PC-9 (cell line): ENCODE measurements at regions not wholly inside any gene's neighbourhood (a gene's known extent, or its start where the extent isn't known, plus 50 kb on each side); places are given as distances from the start of the nearest gene placed in this dataset.

Experiments
- BruUV-seq: library from RNA; stranded (reverse); fragments of 400-500 nt; replicated peaks from 2 replicates; lab custom pipeline; 2021; lab: Mats Ljungman, UMichigan
- CTCF ChIA-PET: fragments of 300-600 bp; sonication (Branson Sonifier 250); formaldehyde crosslinking; loops from one replicate; lab custom pipeline; 2022; ENCODE audit warnings: antibody characterized with exemption; lab: Charles Lee
- POLR2A ChIA-PET: fragments of 300-600 bp; sonication (Branson Sonifier 250); formaldehyde crosslinking; loops from one replicate; lab custom pipeline; 2022; ENCODE audit warnings: antibody characterized with exemption; ENCODE audit not compliant: unreplicated experiment; lab: Charles Lee
- DNase-seq, 2 experiments: peaks; one replicate each; pipeline versions ENCODE4 v3.0.0 to v3.0.0-alpha.2; 2015 to 2022; ENCODE audit warnings: mixed read lengths in 1 of 2
- H2AFZ ChIP-seq: fragments of 200-600 bp; sonication (generic); 2 replicates; pipeline ENCODE4 v1.8.1; 2017; ENCODE audit warnings: antibody characterized with exemption
- H3F3A ChIP-seq: fragments of 200-600 bp; sonication (generic); 2 replicates; pipeline ENCODE4 v1.8.1; 2017; ENCODE audit warnings: antibody characterized with exemption, mild to moderate bottlenecking, low read depth; ENCODE audit not compliant: insufficient read depth
- H3K27ac ChIP-seq: fragments of 200-600 bp; sonication (generic); 2 replicates; pipeline ENCODE4 v1.6.1; 2016; ENCODE audit warnings: mixed run types
- H3K27me3 ChIP-seq: fragments of 200-600 bp; sonication (generic); 2 replicates; pipeline ENCODE4 v1.6.1; 2016; ENCODE audit warnings: low read depth, mixed run types; ENCODE audit not compliant: insufficient read depth
- H3K36me3 ChIP-seq: fragments of 200-600 bp; sonication (generic); 2 replicates; pipeline ENCODE4 v1.6.1; 2016; ENCODE audit warnings: low read depth, mixed run types
- H3K4me1 ChIP-seq: fragments of 200-600 bp; sonication (generic); replicated peaks from 2 replicates; pipeline ENCODE4 v1.6.1; 2016; ENCODE audit warnings: mixed run types; ENCODE audit not compliant: insufficient read depth
- H3K4me2 ChIP-seq: fragments of 200-600 bp; sonication (generic); 2 replicates; pipeline ENCODE4 v1.6.1; 2017; ENCODE audit warnings: mixed run types
- H3K4me3 ChIP-seq: fragments of 200-600 bp; sonication (generic); 2 replicates; pipeline ENCODE4 v1.6.1; 2016; ENCODE audit warnings: mixed run types
- H3K79me2 ChIP-seq: fragments of 200-600 bp; sonication (generic); 2 replicates; pipeline ENCODE4 v1.6.1; 2017; ENCODE audit warnings: low read depth, mixed run types
- H3K9me2 ChIP-seq: fragments of 200-600 bp; sonication (generic); 2 replicates; pipeline ENCODE4 v1.8.1; 2017; ENCODE audit warnings: mild to moderate bottlenecking; ENCODE audit not compliant: insufficient read depth
- H3K9me3 ChIP-seq: fragments of 200-600 bp; sonication (generic); 2 replicates; pipeline ENCODE4 v1.8.1; 2016; ENCODE audit warnings: low read depth; ENCODE audit not compliant: insufficient read depth
- H4K20me1 ChIP-seq: fragments of 200-600 bp; sonication (generic); 2 replicates; pipeline ENCODE4 v1.8.1; 2017; ENCODE audit not compliant: insufficient read depth
- CTCF ChIP-seq: fragments of 200-600 bp; sonication (generic); conservative IDR thresholded peaks from 2 replicates; pipeline ENCODE4 v1.6.1; 2017; ENCODE audit warnings: mixed run types, antibody characterized with exemption, mild to moderate bottlenecking, moderate library complexity
- EZH2 ChIP-seq: fragments of 200-600 bp; sonication (generic); IDR thresholded peaks from 2 replicates; pipeline ENCODE4 v1.8.0; 2017; ENCODE audit warnings: antibody characterized with exemption, low read depth
- intact Hi-C: fragments of 100-400 bp; cut with micrococcal nuclease; formaldehyde crosslinking; loops from one replicate; pipeline ENCODE4 v1.10.0; 2022; ENCODE audit not compliant: unreplicated experiment

- POLR2A ChIA-PET, result no interaction called here
- TF ChIP-seq CTCF, result no peak
- no peak for TF ChIP-seq EZH2
- Histone ChIP-seq H3K4me1 (no peaks in the 10 kb centered on the region), H3K79me2 (no peaks in the 10 kb centered on the region), H3K4me3 (no peak overlapping the region), H3K27ac (no peak overlapping the region), H3F3A (no peaks in the 10 kb centered on the region), H2AFZ (no peak overlapping the region), H3K9me2 (no peaks in the 10 kb centered on the region), H3K27me3 (no peaks in the 10 kb centered on the region), H3K4me2 (no peak overlapping the region), H3K36me3 (no peaks in the 10 kb centered on the region), H4K20me1 (no peaks in the 10 kb centered on the region), H3K9me3 (no peaks in the 10 kb centered on the region)
- BruUV-seq, result no TSS peak
- intact Hi-C loops, result no loop called here
- CTCF ChIA-PET, result no interaction called here
- DNase-seq, result no peak
These were observed 482.5 kb upstream of the FAT3 start for GRCh38 chr11:91742155-91742554.

GRCh38 chr11:91731051-91731450 lies 493.6 kb upstream of the FAT3 start:
- no peaks in the 10 kb centered on the region for H3F3A ChIP-seq
- H3K9me2 ChIP-seq, result no peaks in the 10 kb centered on the region
- POLR2A ChIA-PET, result no interaction called here
- no peak overlapping the region for H3K27ac ChIP-seq
- DNase-seq, result no peak
- H3K27me3 ChIP-seq, result no peaks in the 10 kb centered on the region
- no peaks in the 10 kb centered on the region for H3K79me2 ChIP-seq
- CTCF ChIA-PET, result no interaction called here
- no peaks in the 10 kb centered on the region for H4K20me1 ChIP-seq
- intact Hi-C loops, result no loop called here
- no peaks in the 10 kb centered on the region for H3K4me1 ChIP-seq
- 0 out of 2 replicates have a peak, but pooled peaks cover 4% of the 10 kb centered on the region for H3K9me3 ChIP-seq
- H2AFZ ChIP-seq, result 0 out of 2 replicates have a peak overlapping the region, but pooled peaks have one; percentile 4
- BruUV-seq, result no TSS peak
- no peak overlapping the region for H3K4me2 ChIP-seq
- no peaks in the 10 kb centered on the region for H3K36me3 ChIP-seq
- TF ChIP-seq CTCF, result no peak
- no peak for TF ChIP-seq EZH2
- no peak overlapping the region for H3K4me3 ChIP-seq

GRCh38 chr11:91730620-91731019 lies 494.0 kb upstream of the FAT3 start:
- no peak overlapping the region for H2AFZ ChIP-seq
- intact Hi-C loops, result no loop called here
- ChIA-PET CTCF (no interaction called here), POLR2A (no interaction called here)
- H3K4me1 ChIP-seq, result no peaks in the 10 kb centered on the region
- H3K79me2 ChIP-seq, result no peaks in the 10 kb centered on the region
- DNase-seq, result no peak
- H3F3A ChIP-seq, result no peaks in the 10 kb centered on the region
- TF ChIP-seq CTCF, result no peak
- TF ChIP-seq EZH2, result no peak
- H3K9me2 ChIP-seq, result no peaks in the 10 kb centered on the region
- 0 out of 2 replicates have a peak, but pooled peaks cover 4% of the 10 kb centered on the region for H3K9me3 ChIP-seq
- H3K4me3 ChIP-seq, result no peak overlapping the region
- H3K27ac ChIP-seq, result no peak overlapping the region
- H3K27me3 ChIP-seq, result no peaks in the 10 kb centered on the region
- no peaks in the 10 kb centered on the region for H4K20me1 ChIP-seq
- BruUV-seq, result no TSS peak
- no peaks in the 10 kb centered on the region for H3K36me3 ChIP-seq
- H3K4me2 ChIP-seq, result no peak overlapping the region
